ENCODE measurements at regions not wholly inside any gene's neighbourhood (a gene's known extent, or its start where the extent isn't known, plus 50 kb on each side); places are given as distances from the start of the nearest gene placed in this dataset.
"Not testable (repeated sequence)": the region's sequence is repeated elsewhere in the genome, so short reads cannot be mapped to it uniquely, and the experiment has no call there.

- DNase-seq: no peak
Measured at GRCh38 chr4:38280323-38280706, 320.1 kb downstream of the PTTG2 start.

- no peak for DNase-seq
Measured at GRCh38 chr4:38281371-38282071, 321.3 kb downstream of the PTTG2 start.

GRCh38 chr4:38283724-38284123 lies 323.5 kb downstream of the PTTG2 start:
- DNase-seq: no peak

- DNase-seq: no peak
Measured at GRCh38 chr4:38284294-38285030, 324.3 kb downstream of the PTTG2 start.

- DNase-seq: peak in 1 of 3 experiments; percentile 33
Measured at GRCh38 chr4:38287101-38287851, 327.1 kb downstream of the PTTG2 start.

GRCh38 chr4:38289553-38289952 lies 329.4 kb downstream of the PTTG2 start:
- no peak for DNase-seq

GRCh38 chr4:38290366-38290765 lies 330.2 kb downstream of the PTTG2 start:
- no peak for DNase-seq

GRCh38 chr4:38290914-38291313 lies 330.7 kb downstream of the PTTG2 start:
- no peak for DNase-seq

- no peak for DNase-seq
Measured at GRCh38 chr4:38292529-38292928, 332.3 kb downstream of the PTTG2 start.

GRCh38 chr4:38294238-38294637 lies 334.0 kb downstream of the PTTG2 start:
- DNase-seq: no peak

- DNase-seq: no peak
Measured at GRCh38 chr4:38297061-38297460, 336.9 kb downstream of the PTTG2 start.

GRCh38 chr4:38298868-38299713 lies 338.9 kb downstream of the PTTG2 start:
- no peak for DNase-seq

GRCh38 chr4:38302910-38303309 lies 342.7 kb downstream of the PTTG2 start:
- no peak for DNase-seq

- DNase-seq: not testable (repeated sequence)
Measured at GRCh38 chr4:38304460-38304859, 344.3 kb downstream of the PTTG2 start.

- no peak for DNase-seq
Measured at GRCh38 chr4:38306482-38307071, 346.4 kb downstream of the PTTG2 start.

GRCh38 chr4:38308728-38309311 lies 348.6 kb downstream of the PTTG2 start:
- DNase-seq: no peak

GRCh38 chr4:38309471-38309870 lies 349.3 kb downstream of the PTTG2 start:
- DNase-seq: no peak

- DNase-seq: no peak
Measured at GRCh38 chr4:38310446-38311043, 350.3 kb downstream of the PTTG2 start.

- no peak for DNase-seq
Measured at GRCh38 chr4:38311495-38312126, 351.4 kb downstream of the PTTG2 start.

- DNase-seq: peak; percentile 53 to 90 (median 79)
Measured at GRCh38 chr4:38313175-38313574, 350.8 kb upstream of the KLF3 start.

GRCh38 chr4:38313999-38314561 lies 349.9 kb upstream of the KLF3 start:
- DNase-seq: no peak
